HG03558 (cell line): ENCODE measurements at regions not wholly inside any gene's neighbourhood (a gene's known extent, or its start where the extent isn't known, plus 50 kb on each side); places are given as distances from the start of the nearest gene placed in this dataset.
"Not testable (repeated sequence)": the region's sequence is repeated elsewhere in the genome, so short reads cannot be mapped to it uniquely, and the experiment has no call there.

Source experiments
- ATAC-seq: cut with Tn5 transposase; IDR thresholded peaks from one replicate; pipeline ENCODE4 v1.9.1; 2021; ENCODE audit warnings: moderate number of reproducible peaks; ENCODE audit not compliant: unreplicated experiment; ENCODE audit errors: extremely low read depth

- no peak for ATAC-seq
Measured at GRCh38 chrX:138240266-138240665, 471.3 kb downstream of the FGF13 start.

GRCh38 chrX:138254001-138254400 is 457.5 kb downstream of the FGF13 start:
- ATAC-seq: no peak

DNA sequence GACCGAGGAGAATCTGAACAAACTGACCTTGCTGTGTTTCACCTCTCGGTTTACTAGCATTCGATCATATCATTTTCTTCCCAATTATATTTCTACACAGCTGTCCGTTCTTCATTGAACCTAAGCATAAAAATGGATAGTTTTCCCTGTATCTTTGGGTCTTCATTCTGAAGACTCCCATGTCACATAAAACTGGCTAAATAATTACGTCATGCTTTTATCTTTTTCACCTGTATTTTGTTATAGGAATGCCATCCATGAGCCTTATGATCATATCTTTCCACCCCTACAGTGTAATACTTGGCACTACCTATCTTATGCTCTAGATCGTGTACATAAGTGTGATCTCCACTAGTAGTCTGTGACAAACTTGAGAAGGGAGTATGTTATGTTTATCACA is 456.1 kb downstream of the FGF13 start:
- ATAC-seq: no peak

DNA sequence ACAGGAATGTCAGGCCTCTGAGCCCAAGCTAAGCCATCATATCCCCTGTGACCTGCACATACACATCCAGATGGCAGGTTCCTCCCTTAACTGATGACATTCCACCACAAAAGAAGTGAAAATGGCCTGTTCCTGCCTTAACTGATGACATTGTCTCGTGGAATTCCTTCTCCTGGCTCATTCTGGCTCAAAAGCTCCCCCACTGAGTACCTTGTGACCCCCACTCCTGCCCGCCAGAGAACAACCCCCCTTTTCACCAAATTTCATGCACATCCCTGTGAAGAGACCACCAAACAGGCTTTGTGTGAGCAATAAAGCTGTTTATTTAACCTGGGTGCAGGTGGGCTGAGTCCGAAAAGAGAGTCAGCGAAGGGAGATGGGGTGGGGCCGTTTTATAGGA is 447.4 kb downstream of the FGF13 start:
- not testable (repeated sequence) for ATAC-seq

GRCh38 chrX:138270931-138271330 is 440.6 kb downstream of the FGF13 start:
- ATAC-seq: no peak

DNA sequence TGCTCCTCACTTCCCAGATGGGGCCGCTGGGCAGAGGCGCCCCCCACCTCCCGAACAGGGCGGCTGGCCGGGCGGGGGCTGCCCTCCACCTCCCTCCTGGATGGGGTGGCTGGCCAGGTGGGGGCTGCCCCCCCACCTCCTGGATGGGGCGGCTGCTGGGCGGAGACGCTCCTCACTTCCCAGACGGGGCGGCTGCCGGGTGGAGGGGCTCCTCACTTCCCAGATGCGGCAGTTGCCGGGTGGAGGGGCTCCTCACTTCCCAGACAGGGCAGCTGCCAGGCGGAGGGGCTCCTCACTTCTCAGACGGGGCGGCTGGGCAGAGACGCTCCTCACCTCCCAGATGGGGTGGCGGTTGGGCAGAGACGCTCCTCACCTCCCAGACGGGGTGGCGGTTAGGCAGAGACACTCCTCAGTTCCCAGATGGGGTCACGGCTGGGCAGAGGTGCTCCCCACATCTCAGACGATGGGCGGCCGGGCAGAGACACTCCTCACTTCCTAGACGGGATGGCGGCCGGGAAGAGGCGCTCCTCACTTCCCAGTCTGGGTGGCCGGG is 428.8 kb downstream of the FGF13 start:
- ATAC-seq: not testable (repeated sequence)

DNA sequence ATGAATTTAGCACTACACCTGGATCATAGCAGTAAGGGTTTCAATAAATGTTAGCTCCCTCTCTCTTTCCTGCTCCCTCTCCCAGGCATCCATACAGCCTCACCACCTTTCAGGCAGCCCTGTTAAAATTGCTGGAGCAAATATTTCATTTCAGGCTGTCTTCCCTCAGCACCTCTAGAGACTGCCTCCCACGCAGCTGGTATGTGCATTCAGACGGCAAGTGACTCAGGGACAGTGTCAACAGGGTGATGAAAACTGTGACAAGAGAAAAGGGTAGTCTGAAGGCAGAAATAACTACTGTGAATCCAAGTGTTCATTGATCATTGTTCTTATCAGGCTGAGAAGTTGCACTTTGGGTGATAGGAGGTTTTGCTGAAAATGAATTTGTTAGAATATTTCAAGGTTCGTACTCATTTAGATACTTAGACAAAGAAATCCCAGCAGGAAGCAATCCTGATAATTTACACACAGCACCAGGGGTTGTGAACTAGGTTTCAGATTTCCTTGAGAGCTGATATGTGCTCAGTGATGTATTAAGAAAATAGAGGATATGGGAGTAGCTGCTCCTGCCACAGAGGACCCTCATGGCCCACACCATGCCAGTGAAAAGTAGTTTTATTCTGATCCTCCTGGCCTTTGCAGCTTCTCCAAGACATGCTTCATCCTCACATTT is 424.2 kb downstream of the FGF13 start:
- ATAC-seq: no peak

DNA sequence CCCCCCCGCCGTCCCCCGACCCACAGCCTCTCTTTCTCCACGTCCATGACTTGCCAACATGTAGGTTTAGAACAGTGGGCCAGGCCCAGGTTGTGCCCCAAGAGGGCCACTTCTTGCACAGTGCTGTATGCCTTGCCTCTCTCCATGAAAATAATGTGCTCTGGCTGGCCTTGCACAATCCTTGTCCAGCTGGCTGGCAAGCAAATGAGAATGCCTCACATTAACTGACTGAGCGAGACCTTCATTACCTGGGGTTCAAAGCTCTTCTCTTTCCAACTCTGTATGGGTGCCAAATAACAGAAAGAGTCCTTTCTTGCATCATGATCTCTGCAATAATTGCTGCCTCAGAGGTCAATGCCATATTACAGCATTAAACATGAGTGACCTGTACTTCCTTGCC is 416.6 kb downstream of the FGF13 start:
- ATAC-seq: no peak

DNA sequence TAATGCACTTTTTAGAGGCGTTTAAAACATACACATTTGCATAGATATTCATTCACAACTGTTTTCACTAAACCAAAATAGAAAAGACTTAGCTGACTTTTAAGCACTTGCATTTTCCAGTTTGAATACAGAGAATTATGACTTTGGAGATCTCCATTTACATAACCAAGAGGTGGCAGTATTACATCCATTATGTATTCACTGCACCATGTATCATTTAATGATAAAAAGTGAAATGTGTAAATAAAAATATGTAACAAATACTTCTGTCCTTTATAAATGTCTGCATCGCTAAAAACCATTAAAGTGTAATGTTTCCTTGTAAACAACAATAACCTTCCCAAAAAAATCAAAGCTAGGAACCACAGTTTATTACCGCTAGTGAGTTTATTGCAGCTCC is 413.2 kb downstream of the FGF13 start:
- ATAC-seq: no peak

- ATAC-seq: no peak
Measured at GRCh38 chrX:138345801-138346200, 365.7 kb downstream of the FGF13 start.

DNA sequence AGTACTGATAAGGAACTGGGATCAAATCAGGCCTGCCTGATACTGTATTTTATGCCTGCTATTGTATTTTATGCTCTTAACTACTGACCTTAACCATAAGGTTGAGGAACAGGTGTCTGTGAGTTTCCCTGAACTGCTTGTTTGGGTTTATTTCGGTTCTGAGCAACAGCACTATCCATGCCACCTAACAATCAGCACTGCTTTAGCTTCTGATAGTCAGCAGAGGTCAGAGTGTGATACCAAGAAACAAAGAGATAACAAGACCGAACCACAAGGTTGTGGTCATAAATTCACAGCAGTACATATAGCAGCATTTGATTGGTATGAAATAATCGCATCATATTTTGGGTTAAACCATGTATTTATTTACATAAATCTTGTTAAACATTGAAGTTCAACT is 362.2 kb downstream of the FGF13 start:
- no peak for ATAC-seq

- ATAC-seq: no peak
Measured at GRCh38 chrX:138378876-138379275, 332.6 kb downstream of the FGF13 start.

DNA sequence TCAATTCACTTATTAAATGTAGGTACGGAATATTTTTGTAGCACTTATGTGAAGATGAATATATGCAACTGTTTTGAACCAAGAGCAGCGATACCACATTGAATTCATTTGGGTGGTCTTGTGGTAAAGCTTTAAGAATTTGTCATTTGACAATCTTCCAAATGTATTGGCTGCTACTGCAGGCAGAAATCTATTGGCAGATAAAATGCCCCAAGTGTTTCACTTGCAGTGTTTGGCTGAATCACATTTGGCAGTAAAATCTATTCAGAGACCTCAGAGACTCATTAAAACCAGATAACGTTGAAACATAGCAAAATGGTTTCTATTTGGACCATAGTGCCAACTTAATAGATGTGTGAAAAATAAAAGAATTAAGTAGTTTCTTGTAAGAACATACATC is 303.4 kb downstream of the FGF13 start:
- ATAC-seq: no peak

DNA sequence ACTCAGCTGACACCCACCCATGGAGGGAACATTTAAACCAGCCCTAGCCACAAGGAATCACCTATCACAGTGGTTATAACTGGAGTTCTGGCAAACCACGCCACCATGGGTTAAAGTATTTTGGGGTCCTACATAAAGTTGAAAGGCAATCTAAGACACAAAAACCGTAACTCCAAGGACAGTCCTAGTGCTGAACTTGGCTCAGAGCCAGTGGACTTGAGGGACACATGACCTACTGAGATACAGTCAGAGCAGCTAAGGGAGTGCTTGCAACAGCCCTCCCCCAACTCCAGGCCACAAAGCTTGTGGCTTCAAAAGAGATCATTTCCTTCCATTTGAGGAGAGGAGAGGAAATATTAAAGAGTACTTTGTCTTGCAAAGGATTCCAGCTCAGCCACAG is 300.5 kb downstream of the FGF13 start:
- ATAC-seq: no peak
